Cardiac fibroblast (primary cell): ENCODE measurements at regions not wholly inside any gene's neighbourhood (a gene's known extent, or its start where the extent isn't known, plus 50 kb on each side); places are given as distances from the start of the nearest gene placed in this dataset.

Source experiments
- DNase-seq, 2 donors: peaks; one replicate each; pipeline versions ENCODE4 v3.0.0 to v3.0.0-alpha.2; 2010; ENCODE audit warnings: low read depth in 2 of 2
- H3K4me3 ChIP-seq, 2 donors: replicated peaks in 1 of 2; 1 replicate in 1 of 2; 2 replicates in 1 of 2; pipeline ENCODE4 v1.5.1; 2011; ENCODE audit warnings: low read depth in 2 of 2, low read length in 2 of 2, mild to moderate bottlenecking in 2 of 2, moderate library complexity in 1 of 2
- CTCF ChIP-seq: IDR thresholded peaks from one replicate; pipeline ENCODE4 v1.5.1; 2011; ENCODE audit warnings: low read depth, mild to moderate bottlenecking, low read length, inconsistent platforms

- H3K4me3 ChIP-seq = no peak overlapping the region
- TF ChIP-seq CTCF = no peak
- DNase-seq = no peak
These were observed 166.5 kb downstream of the VEGFA start for GRCh38 chr6:43936476-43936875.

- no peak for DNase-seq
- TF ChIP-seq CTCF = no peak
- no peak overlapping the region for H3K4me3 ChIP-seq
These were observed 166.0 kb downstream of the VEGFA start for GRCh38 chr6:43935921-43936439.

GRCh38 chr6:43934803-43935602 lies 165.0 kb downstream of the VEGFA start:
- H3K4me3 ChIP-seq = no peak overlapping the region
- no peak for TF ChIP-seq CTCF

GRCh38 chr6:43934183-43934802 lies 164.3 kb downstream of the VEGFA start:
- DNase-seq = no peak
- TF ChIP-seq CTCF = no peak
- H3K4me3 ChIP-seq = no peak overlapping the region

More at GRCh38 chr6:43934803-43935602, 165.0 kb downstream of the VEGFA start:
- DNase-seq = no peak

GRCh38 chr6:43933148-43933885 lies 163.3 kb downstream of the VEGFA start:
- no peak overlapping the region for H3K4me3 ChIP-seq
- DNase-seq = no peak
- no peak for TF ChIP-seq CTCF

- DNase-seq = no peak
- no peak for TF ChIP-seq CTCF
- H3K4me3 ChIP-seq = no peak overlapping the region
These were observed 162.5 kb downstream of the VEGFA start for GRCh38 chr6:43932259-43933147.
